HG02840 (cell line): ENCODE measurements at regions not wholly inside any gene's neighbourhood (a gene's known extent, or its start where the extent isn't known, plus 50 kb on each side); places are given as distances from the start of the nearest gene placed in this dataset.
"Not testable (repeated sequence)": the region's sequence is repeated elsewhere in the genome, so short reads cannot be mapped to it uniquely, and the experiment has no call there.

ENCODE experiments used
- ATAC-seq: cut with Tn5 transposase; IDR thresholded peaks from one replicate; pipeline ENCODE4 v1.9.1; 2021; ENCODE audit warnings: mild to moderate bottlenecking, moderate library complexity, moderate number of reproducible peaks; ENCODE audit not compliant: unreplicated experiment, low FRiP score

DNA sequence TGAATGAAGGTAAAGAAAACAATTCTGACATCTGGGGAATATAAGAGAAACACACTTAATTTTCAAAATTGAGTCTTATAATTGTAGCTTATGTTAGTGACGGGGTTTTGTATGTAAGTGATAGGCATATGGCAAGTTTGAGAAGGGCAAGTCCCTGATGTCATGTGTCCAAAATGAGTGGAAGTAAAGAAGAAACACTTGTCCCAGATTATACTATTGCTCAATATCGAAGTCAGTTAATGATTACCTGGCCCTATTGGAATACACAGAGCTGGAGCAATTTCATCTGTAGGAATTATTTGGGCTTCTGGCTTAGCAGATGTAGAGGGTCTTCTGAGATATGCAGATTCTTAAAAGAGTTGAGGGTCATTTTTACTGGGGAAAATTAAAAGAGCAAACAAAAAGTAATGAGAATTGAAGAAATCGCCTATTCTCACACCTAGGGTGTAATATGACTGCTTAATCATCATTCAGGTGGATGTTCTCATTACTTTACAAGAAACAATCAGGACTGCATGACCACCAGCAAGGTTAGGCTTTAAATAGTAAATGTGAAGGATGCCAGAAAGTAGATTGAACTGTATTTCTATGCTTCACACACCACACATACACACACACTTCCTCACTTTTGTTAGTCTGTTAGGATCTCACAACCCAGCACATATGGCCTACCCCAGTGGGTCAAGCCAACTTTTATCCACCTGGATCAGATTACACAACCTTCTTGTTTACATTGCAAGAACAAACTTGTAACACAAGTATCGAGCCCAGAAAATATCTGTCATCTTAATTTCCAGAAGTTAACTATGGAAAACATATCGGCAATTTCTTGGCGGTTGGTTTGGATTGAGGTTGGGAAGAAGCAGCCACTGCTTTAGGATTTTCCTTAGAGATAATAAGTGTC is 183.3 kb upstream of the LRRC3B start:
- no peak for ATAC-seq

DNA sequence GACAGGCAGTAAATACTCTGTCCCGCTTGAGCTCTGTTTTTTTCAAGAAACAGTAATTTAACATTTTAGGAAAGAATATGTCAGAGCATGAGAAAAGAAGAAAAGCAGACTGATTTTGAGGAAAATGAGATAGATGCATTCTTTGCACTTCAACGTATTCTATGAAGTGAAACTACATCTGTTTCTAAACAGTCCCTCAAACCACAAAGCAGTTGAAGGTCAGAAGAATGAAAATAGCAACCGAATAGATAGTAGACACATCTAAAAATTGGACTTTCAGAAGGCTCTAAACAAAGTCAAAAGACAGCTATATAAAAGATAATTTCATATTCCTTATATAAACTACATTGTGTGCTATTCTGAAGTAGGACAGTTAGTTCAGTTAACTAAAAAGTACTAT is 172.6 kb upstream of the LRRC3B start:
- no peak for ATAC-seq

DNA sequence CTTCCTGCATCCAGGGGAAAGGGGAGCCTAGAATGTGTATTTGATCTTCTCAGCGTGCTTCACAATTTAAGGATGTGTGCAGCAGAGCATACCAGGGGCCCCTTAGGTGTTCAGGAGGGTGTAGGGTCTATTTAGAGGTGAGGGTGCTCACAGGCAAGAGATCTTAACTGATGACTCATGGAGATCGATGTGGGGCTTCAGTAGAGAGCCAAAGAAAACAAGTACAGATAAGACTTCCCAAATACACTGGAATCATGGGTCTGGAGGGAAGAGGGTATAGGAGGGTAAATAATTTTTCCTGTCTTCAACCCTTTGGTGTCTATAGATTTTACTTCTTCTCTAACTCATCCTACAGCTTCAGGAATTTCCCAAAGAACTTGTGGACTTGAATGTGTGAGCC is 170.2 kb upstream of the LRRC3B start:
- ATAC-seq = no peak

DNA sequence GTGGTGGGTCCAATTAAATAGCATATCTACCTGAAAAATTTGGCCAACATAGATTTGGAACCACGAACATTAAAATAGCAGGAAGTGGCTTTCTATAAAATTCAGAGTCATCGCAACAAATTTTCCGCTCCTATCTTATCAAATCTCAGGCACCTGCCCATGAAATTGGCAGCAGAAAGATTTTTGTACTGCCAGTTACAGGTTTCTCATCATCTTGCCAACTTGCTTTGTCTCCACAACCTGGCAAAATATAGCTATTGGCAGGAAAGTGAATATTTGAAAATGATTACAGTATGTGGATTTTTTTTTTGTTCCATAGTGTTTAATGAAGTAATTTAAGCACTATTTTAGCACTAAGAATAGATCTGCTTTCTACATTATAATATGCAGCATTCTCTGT is 161.6 kb upstream of the LRRC3B start:
- ATAC-seq = no peak

DNA sequence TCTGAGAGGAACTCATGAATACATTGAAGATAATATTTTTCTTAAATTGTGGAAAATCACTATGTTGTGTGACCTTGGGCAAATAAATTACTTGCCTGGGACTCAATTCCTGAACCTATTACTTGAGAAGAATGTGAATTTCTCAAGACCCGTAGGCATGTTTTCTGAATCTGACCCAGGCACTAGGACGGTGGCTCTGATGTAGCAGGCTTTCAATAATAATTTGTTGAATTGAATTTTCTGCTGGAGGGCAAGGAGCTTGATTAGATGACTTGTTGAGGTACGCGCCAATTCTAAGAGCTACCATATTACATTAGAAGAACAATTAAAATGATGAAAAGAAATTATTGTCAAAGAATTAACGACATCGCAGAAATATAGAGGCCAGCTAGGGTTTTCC is 150.2 kb upstream of the LRRC3B start:
- ATAC-seq = no peak

DNA sequence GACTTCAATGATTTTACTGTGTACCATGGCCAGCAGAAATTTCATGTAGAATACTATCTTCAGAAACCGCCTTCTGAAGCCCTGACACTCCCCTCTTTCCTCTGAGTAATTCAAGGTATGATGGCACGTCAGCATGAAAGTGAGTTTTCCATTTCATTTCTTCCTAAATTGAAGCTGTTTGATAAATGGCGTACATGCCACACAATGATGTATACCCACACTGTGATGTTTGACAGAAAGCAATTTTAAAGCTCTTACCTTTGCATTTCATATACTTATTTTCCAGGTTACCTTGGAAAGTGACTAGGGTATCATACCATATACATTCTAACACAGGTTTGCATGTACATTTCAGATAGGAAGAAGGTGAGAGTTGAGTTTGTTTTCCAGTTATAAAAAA is 147.9 kb upstream of the LRRC3B start:
- no peak for ATAC-seq

DNA sequence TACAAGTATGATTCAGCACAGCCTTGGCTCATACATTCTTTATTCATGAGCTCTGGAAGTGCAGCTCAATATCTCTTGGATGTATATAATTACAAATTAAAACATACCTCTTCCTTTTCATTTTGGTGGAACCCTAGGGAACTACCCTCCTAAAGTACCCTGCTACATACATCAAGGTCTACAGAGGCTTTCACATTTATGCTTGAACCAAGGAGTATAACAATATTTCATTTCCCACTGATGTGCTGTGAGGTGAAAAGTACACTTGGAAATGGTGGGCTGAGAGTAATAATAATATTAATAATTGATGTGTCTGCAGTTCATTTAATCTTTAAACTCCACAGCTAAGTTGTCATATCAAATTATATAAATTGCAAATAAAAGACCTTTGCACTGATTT is 142.2 kb upstream of the LRRC3B start:
- ATAC-seq = no peak

- no peak for ATAC-seq
These were observed 138.4 kb upstream of the LRRC3B start for GRCh38 chr3:26484140-26484539.

GRCh38 chr3:26498271-26498670 is 124.3 kb upstream of the LRRC3B start:
- no peak for ATAC-seq

- ATAC-seq = no peak
These were observed 117.2 kb upstream of the LRRC3B start for GRCh38 chr3:26505399-26505798.

GRCh38 chr3:26514445-26515029 is 108.0 kb upstream of the LRRC3B start:
- not testable (repeated sequence) for ATAC-seq

DNA sequence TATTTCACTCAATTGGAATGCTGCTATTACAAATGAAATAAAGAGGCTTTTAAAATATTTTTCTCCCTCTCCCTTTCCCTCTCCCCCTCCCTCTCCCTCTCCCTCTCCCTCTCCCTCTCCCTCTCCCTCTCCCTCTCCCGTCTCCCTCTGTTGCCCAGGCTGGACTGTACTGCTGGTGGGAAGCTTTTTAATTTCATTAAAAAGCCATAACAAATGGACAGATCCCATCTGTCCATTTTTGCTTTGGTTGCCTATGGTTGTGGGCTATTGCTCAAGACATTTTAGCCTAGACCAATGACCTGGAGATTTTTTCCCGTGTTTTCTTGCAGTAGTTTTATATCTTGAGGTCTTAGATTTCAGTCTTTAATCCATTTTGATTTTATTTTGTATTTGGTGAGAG is 107.2 kb upstream of the LRRC3B start:
- no peak for ATAC-seq

- no peak for ATAC-seq
These were observed 101.3 kb upstream of the LRRC3B start for GRCh38 chr3:26521261-26521660.

- no peak for ATAC-seq
These were observed 99.7 kb upstream of the LRRC3B start for GRCh38 chr3:26522919-26523318.

- ATAC-seq = no peak
These were observed 97.6 kb upstream of the LRRC3B start for GRCh38 chr3:26525013-26525412.

DNA sequence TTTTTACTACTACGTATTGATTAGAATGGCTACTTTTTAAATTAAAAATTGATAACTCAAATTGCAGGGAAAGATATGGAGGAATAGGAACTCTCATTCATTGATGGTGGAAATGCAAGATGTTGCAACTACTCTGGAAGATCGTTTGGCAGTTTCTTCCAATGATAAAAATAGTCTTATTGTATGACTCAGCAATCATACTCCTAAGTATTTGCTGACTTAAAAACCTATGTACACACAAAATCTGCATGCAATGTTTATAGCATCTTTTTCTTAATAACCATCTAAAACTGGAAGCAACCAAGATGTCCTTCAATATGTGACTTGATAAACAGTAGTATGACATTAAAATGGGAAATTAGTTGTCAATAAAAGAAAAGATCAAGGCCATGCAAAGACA is 87.4 kb upstream of the LRRC3B start:
- ATAC-seq = no peak

- ATAC-seq = no peak
These were observed 85.6 kb upstream of the LRRC3B start for GRCh38 chr3:26536955-26537354.

DNA sequence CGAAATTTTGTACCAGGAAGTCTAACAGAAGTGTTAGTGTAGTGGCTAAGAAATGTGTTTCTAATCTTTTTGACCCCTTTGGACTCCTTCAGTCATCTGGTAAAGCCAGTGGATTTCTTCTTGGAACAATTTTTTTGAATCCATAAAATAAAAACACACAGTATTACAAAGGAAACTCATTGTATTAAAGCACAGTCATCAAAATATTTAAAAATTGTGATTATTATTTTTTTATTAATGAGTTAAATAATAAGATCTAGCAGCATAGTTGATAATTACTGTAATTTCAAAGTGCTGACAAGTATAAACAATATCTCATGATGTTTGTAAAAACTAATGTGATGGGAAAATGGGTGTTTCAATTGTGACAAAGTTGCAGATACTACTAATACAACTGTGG is 72.2 kb upstream of the LRRC3B start:
- ATAC-seq = no peak

DNA sequence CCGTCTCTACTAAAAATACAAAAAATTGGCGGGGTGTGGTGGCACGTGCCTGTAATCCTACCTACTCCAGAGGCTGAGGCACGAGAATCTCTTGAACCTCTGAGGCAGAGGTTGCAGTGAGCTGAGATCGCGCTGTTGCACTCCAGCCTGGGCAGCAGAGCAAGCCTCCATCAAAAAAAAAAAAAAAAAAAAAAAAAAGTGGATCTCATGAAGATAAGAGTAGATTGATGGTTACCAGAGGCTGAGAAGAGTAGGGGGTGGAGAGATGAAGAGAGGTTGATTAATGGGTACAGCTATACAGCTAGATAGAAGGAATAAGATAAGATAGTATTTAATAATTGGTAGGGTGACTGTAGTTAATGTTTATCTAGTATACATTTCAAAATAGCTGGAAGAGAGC is 65.9 kb upstream of the LRRC3B start:
- ATAC-seq = no peak

DNA sequence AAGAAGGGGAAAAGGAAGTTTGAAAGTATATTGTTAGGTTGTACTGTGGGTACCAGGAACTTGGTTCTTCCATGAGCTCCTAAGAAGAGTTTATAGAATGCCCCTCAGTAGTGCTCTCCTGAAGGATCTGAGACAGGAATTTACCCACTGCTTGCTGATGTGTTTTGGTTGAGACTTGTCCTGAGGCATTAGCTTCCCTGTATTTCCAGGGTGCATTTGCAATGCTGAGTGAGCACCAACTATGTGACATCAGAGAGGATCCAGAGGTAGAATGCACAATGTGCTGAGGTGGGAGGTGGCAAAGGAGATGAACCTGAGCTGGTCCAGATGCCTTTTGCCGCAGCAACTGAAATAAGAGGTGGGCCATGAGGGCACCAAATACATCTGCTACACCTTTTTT is 64.3 kb upstream of the LRRC3B start:
- no peak for ATAC-seq

DNA sequence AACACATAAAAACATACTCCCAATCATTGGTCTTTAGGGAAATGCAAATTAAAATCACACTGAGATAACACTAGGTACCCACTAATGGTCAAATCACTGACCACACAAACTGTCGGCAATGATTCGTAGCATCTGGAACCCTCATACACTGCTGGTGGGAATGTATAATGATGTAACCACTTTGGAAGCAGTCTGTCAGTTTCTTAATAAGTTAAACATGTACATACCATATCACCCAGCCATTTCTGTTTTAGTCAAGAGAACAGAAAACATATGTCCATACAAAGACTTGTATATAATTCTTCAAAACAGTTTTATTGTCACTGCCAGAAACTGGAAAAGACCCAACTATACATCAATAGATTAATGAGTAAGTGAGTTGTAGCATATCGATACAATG is 63.3 kb upstream of the LRRC3B start:
- ATAC-seq = no peak

DNA sequence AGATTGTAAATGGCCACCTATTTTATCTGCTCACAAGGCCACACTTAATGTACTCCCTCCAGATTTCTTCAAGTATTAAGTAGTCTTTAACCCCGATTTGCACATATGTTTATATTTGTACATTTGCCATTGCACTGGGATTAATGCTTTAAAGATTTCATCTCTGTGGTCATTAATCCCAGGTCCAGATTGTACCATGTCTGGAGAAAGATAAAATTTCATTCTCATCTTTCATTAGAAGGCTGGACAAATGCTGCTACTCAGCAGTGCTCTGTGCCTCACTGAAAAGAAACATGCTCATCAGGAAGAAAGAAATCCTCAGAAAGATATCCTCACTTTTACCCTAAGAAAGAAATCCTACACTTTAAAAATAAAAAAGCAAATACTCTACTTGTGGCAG is 62.5 kb upstream of the LRRC3B start:
- ATAC-seq = no peak
